WERI-Rb-1 (cell line): ENCODE measurements at regions not wholly inside any gene's neighbourhood (a gene's known extent, or its start where the extent isn't known, plus 50 kb on each side); places are given as distances from the start of the nearest gene placed in this dataset.

Source experiments
- DNase-seq: peaks from one replicate; pipeline ENCODE4 v3.0.0-alpha.2; 2020
- H3K27ac ChIP-seq: fragments of 250-450 bp; sonication (Bioruptor Pico); 2 replicates; pipeline ENCODE4 v1.5.1; 2020; ENCODE audit warnings: mild to moderate bottlenecking, moderate library complexity
- H3K27me3 ChIP-seq: fragments of 250-450 bp; sonication (Bioruptor Pico); 2 replicates; pipeline ENCODE4 v1.5.1; 2021; ENCODE audit warnings: mild to moderate bottlenecking, low read depth, moderate library complexity; ENCODE audit not compliant: insufficient read depth, severe bottlenecking
- H3K36me3 ChIP-seq: fragments of 250-450 bp; sonication (Bioruptor Pico); 2 replicates; pipeline ENCODE4 v1.5.1; 2020; ENCODE audit warnings: mild to moderate bottlenecking, moderate library complexity
- H3K4me3 ChIP-seq: 2 replicates; pipeline ENCODE4 v1.5.1; 2011; ENCODE audit warnings: low read depth, mild to moderate bottlenecking, control low read depth, low read length
- H3K9me3 ChIP-seq: fragments of 250-450 bp; sonication (Bioruptor Pico); 2 replicates; pipeline ENCODE4 v1.5.1; 2021; ENCODE audit warnings: mild to moderate bottlenecking, moderate library complexity; ENCODE audit not compliant: severe bottlenecking
- TF ChIP-seq, protein P1 (sequence below): IDR thresholded peaks from 2 replicates; pipeline ENCODE4 v1.5.1; 2011; ENCODE audit warnings: low read depth, mild to moderate bottlenecking, control low read depth, inconsistent platforms, low read length

DNA sequence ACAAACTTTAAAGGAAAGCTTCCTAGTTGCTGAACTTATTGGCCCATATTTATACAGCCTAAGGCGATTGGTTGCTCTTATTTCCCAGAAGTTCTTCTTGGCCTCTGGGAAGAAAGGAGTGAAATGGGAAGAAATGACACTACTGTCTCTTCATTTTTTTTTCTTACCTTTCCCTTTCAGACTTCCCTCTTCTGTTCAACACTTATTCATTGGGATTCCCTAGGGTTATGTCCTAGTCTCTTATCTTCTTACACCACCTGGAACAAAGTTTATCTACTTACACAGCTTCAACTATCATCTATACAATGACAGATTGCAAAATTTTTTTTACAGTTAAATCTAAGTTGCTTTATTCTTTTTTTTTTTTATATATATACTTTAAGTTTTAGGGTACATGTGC, 68.0 kb downstream of the SNX12 start:
- no peak overlapping the region for H3K4me3 ChIP-seq
- no peak overlapping the region for H3K27ac ChIP-seq
- H3K36me3 ChIP-seq, result no peaks in the 10 kb centered on the region
- no peak for DNase-seq
- TF ChIP-seq, protein P1, sequence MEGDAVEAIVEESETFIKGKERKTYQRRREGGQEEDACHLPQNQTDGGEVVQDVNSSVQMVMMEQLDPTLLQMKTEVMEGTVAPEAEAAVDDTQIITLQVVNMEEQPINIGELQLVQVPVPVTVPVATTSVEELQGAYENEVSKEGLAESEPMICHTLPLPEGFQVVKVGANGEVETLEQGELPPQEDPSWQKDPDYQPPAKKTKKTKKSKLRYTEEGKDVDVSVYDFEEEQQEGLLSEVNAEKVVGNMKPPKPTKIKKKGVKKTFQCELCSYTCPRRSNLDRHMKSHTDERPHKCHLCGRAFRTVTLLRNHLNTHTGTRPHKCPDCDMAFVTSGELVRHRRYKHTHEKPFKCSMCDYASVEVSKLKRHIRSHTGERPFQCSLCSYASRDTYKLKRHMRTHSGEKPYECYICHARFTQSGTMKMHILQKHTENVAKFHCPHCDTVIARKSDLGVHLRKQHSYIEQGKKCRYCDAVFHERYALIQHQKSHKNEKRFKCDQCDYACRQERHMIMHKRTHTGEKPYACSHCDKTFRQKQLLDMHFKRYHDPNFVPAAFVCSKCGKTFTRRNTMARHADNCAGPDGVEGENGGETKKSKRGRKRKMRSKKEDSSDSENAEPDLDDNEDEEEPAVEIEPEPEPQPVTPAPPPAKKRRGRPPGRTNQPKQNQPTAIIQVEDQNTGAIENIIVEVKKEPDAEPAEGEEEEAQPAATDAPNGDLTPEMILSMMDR, result no peak
- no peaks in the 10 kb centered on the region for H3K9me3 ChIP-seq
- no peaks in the 10 kb centered on the region for H3K27me3 ChIP-seq

DNA sequence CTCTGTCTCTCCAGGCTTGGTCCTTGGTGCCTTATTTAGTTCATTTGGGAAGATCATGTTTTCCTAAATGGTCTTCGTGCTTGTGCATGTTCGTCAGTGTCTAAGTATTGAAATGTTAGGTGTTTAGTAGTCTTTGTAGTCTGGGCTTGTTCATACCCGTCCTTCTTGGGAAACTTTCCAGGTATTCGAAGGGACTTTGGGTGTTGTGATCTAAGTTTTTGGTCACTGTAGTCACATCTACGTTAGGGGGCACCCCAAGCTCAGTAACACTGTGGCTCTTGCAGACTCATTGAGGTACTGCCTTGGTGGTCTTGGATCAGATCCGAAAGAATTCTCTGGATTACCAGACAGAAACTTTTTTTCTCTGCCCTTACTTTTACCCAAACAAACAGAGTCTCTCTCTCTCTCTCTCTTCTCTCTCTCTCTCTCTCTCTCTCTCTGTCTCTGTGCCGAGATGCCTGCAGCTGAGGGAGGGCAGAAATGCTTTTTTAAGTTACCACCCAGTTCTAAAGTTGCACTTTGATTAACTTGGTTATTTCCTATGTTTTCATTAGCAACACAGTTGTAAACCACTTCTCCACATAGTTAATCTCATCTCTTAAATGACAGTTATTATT, 67.6 kb upstream of the SLC7A3 start:
- no peaks in the 10 kb centered on the region for H3K36me3 ChIP-seq
- peak; percentile 34 for DNase-seq
- no peak overlapping the region for H3K27ac ChIP-seq
- H3K4me3 ChIP-seq, result no peak overlapping the region
- no peaks in the 10 kb centered on the region for H3K9me3 ChIP-seq
- TF ChIP-seq, protein P1, result peak; percentile 41; the same call in 1 of the 2 replicates
- H3K27me3 ChIP-seq, result no peaks in the 10 kb centered on the region

DNA sequence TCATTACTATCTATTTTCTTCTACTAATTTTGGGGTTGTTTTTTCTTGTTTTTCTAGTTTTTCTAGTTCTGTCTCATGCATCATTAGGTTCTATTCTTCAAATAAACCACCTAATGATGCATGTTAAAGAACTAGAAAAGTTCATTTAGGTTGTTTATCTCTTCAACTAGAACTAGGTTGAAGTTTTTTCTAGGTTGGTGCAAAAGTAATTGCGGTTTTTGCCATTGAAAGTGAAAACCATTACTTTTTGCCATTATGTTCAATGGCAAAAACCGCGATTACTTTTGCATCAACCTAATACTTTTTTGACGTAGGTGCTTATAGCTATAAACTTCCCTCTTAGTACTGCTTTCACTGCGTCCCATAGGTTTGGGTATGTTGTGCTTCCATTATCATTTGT, 64.4 kb upstream of the SLC7A3 start:
- no peaks in the 10 kb centered on the region for H3K9me3 ChIP-seq

DNA sequence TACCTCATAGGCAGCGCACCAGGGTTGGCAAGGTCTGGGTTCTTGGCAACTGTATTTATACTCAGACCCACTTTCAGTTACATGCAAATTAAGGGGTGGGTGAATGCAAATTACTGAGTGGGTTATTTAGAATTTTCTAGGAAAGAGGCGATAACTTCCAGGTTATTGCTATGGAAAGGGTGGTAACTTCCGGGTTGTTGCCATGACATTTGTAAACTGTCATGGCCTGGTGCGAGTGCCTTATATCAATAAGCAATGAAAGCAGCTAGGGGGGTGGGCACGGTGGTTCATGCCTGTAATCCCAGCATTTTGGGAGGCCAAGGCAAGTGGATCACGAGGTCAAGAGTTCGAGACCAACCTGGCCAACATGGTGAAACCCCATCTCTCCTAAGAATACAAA, 57.5 kb upstream of the SLC7A3 start:
- no peak for DNase-seq
- Histone ChIP-seq H3K27me3 (no peaks in the 10 kb centered on the region), H3K27ac (no peak overlapping the region), H3K4me3 (no peak overlapping the region), H3K9me3 (no peaks in the 10 kb centered on the region), H3K36me3 (no peaks in the 10 kb centered on the region)
- TF ChIP-seq, protein P1, result no peak

More for the DNA sequence above, 64.4 kb upstream of the SLC7A3 start:
- no peak overlapping the region for H3K4me3 ChIP-seq
- H3K27me3 ChIP-seq, result no peaks in the 10 kb centered on the region
- DNase-seq, result no peak
- H3K27ac ChIP-seq, result no peak overlapping the region
- H3K36me3 ChIP-seq, result no peaks in the 10 kb centered on the region
- TF ChIP-seq, protein P1, result no peak
